ENCODE measurements at regions not wholly inside any gene's neighbourhood (a gene's known extent, or its start where the extent isn't known, plus 50 kb on each side); places are given as distances from the start of the nearest gene placed in this dataset.

- no peaks in the 10 kb centered on the region for H3K36me3 ChIP-seq
- H3K27ac Mint-ChIP-seq, result no peak overlapping the region
- H3K36me3 Mint-ChIP-seq, result no peaks in the 10 kb centered on the region
- H3K9me3 ChIP-seq (ENCODE audit: low read depth), result no peaks in the 10 kb centered on the region
- no peak overlapping the region for H3K27ac ChIP-seq
- no peaks in the 10 kb centered on the region for H3K27me3 ChIP-seq
- H3F3A ChIP-seq (ENCODE audit: low read depth), result no peaks in the 10 kb centered on the region
- no peaks in the 10 kb centered on the region for H3K4me1 Mint-ChIP-seq
- no peaks in the 10 kb centered on the region for H3K4me1 ChIP-seq
- no peaks in the 10 kb centered on the region for H4K20me1 ChIP-seq (ENCODE audit: low read depth)
- H3K9ac ChIP-seq, result no peak overlapping the region
- no peak overlapping the region for H3K4me2 ChIP-seq
- no peak for DNase-seq (ENCODE audit: low spot score)
- TF ChIP-seq CTCF (IDR thresholded peaks at IDR 0.05), result no peak
- no peak for TF ChIP-seq EZH2phosphoT487 (IDR thresholded peaks at IDR 0.05)
- no peak for TF ChIP-seq EZH2 (IDR thresholded peaks at IDR 0.05)
- H3K4me3 ChIP-seq, result no peak overlapping the region
- peaks cover 2% of the 10 kb centered on the region for H3K9me3 Mint-ChIP-seq
- no peaks in the 10 kb centered on the region for H3K79me2 ChIP-seq (ENCODE audit: low read depth)
- no peak overlapping the region for H2AFZ ChIP-seq (replicated peaks)
- H3K4me3 Mint-ChIP-seq, result no peak overlapping the region
- peaks cover 5% of the 10 kb centered on the region for H3K27me3 Mint-ChIP-seq (ENCODE audit: insufficient read depth, low read depth)
These were observed 119.5 kb upstream of the RAB12 start for GRCh38 chr18:8489761-8490160.

GRCh38 chr18:8491516-8491915 is 117.7 kb upstream of the RAB12 start:
- Histone ChIP-seq H3K9me3 (ENCODE audit: low read depth) (no peaks in the 10 kb centered on the region), H3K27me3 (no peaks in the 10 kb centered on the region), H3K4me1 (no peaks in the 10 kb centered on the region), H3K27ac (no peak overlapping the region), H3F3A (ENCODE audit: low read depth) (no peaks in the 10 kb centered on the region), H3K4me3 (no peak overlapping the region), H3K36me3 (no peaks in the 10 kb centered on the region), H3K9ac (no peak overlapping the region), H3K4me2 (no peak overlapping the region), H4K20me1 (ENCODE audit: low read depth) (no peaks in the 10 kb centered on the region), H2AFZ (replicated peaks) (no peak overlapping the region), H3K79me2 (ENCODE audit: low read depth) (no peaks in the 10 kb centered on the region)
- Mint-ChIP-seq H3K36me3 (no peaks in the 10 kb centered on the region), H3K4me1 (no peaks in the 10 kb centered on the region), H3K9me3 (peaks cover 2% of the 10 kb centered on the region), H3K4me3 (no peak overlapping the region), H3K27ac (no peak overlapping the region), H3K27me3 (ENCODE audit: insufficient read depth, low read depth) (peaks cover 2% of the 10 kb centered on the region)
- no peak for DNase-seq (ENCODE audit: low spot score)
- no peak for TF ChIP-seq EZH2 (IDR thresholded peaks at IDR 0.05)
- no peak for TF ChIP-seq EZH2phosphoT487 (IDR thresholded peaks at IDR 0.05)
- TF ChIP-seq CTCF (IDR thresholded peaks at IDR 0.05), result no peak

- no peak for DNase-seq (ENCODE audit: low spot score)
- no peak for TF ChIP-seq CTCF (IDR thresholded peaks at IDR 0.05)
- TF ChIP-seq EZH2phosphoT487 (IDR thresholded peaks at IDR 0.05), result no peak
- TF ChIP-seq EZH2 (IDR thresholded peaks at IDR 0.05), result no peak
- no peaks in the 10 kb centered on the region for H3K36me3 ChIP-seq
- H3K27me3 ChIP-seq, result no peaks in the 10 kb centered on the region
- H3K4me3 ChIP-seq, result no peak overlapping the region
- H3K4me1 Mint-ChIP-seq, result no peaks in the 10 kb centered on the region
- H3K4me3 Mint-ChIP-seq, result no peak overlapping the region
- peaks cover 9% of the 10 kb centered on the region for H3K27me3 Mint-ChIP-seq (ENCODE audit: insufficient read depth, low read depth)
- H3K9me3 Mint-ChIP-seq, result peaks cover 2% of the 10 kb centered on the region
- H3F3A ChIP-seq (ENCODE audit: low read depth), result no peaks in the 10 kb centered on the region
- H3K27ac ChIP-seq, result no peak overlapping the region
- H3K79me2 ChIP-seq (ENCODE audit: low read depth), result no peaks in the 10 kb centered on the region
- no peak overlapping the region for H3K4me2 ChIP-seq
- no peaks in the 10 kb centered on the region for H3K4me1 ChIP-seq
- H3K9me3 ChIP-seq (ENCODE audit: low read depth), result no peaks in the 10 kb centered on the region
- H3K9ac ChIP-seq, result no peak overlapping the region
- no peak overlapping the region for H2AFZ ChIP-seq (replicated peaks)
- H3K27ac Mint-ChIP-seq, result no peak overlapping the region
- no peaks in the 10 kb centered on the region for H4K20me1 ChIP-seq (ENCODE audit: low read depth)
- no peaks in the 10 kb centered on the region for H3K36me3 Mint-ChIP-seq
These were observed 116.1 kb upstream of the RAB12 start for GRCh38 chr18:8493141-8493540.

Data from neural progenitor cell (in vitro differentiated cells).